Astrocyte of the hippocampus (primary cell): ENCODE measurements at regions not wholly inside any gene's neighbourhood (a gene's known extent, or its start where the extent isn't known, plus 50 kb on each side); places are given as distances from the start of the nearest gene placed in this dataset.
A peak's percentile ranks its signal among the peaks of the same experiment; 100 is the strongest.
"Not testable (repeated sequence)": the region's sequence is repeated elsewhere in the genome, so short reads cannot be mapped to it uniquely, and the experiment has no call there.

Source experiments
- DNase-seq: peaks from one replicate; pipeline ENCODE4 v3.0.0; 2011; ENCODE audit warnings: low read depth, low spot score

- no peak for DNase-seq
Observed at GRCh38 chr2:183458460-183458859, 334.2 kb downstream of the NUP35 start.

- DNase-seq, result no peak
Observed at GRCh38 chr2:183459466-183459865, 335.2 kb downstream of the NUP35 start.

- no peak for DNase-seq
Observed at GRCh38 chr2:183463821-183464220, 339.6 kb downstream of the NUP35 start.

GRCh38 chr2:183465048-183465447 is 340.8 kb downstream of the NUP35 start:
- no peak for DNase-seq

GRCh38 chr2:183474912-183475695 is 350.9 kb downstream of the NUP35 start:
- DNase-seq, result peak; percentile 4

- DNase-seq, result no peak
Observed at GRCh38 chr2:183476490-183476889, 352.2 kb downstream of the NUP35 start.

GRCh38 chr2:183477296-183477695 is 353.1 kb downstream of the NUP35 start:
- DNase-seq, result no peak

GRCh38 chr2:183478941-183479595 is 354.8 kb downstream of the NUP35 start:
- DNase-seq, result not testable (repeated sequence)

- peak; percentile 9 for DNase-seq
Observed at GRCh38 chr2:183487326-183487725, 363.1 kb downstream of the NUP35 start.

- DNase-seq, result no peak
Observed at GRCh38 chr2:183488421-183488820, 364.2 kb downstream of the NUP35 start.

GRCh38 chr2:183490489-183490888 is 366.2 kb downstream of the NUP35 start:
- no peak for DNase-seq

GRCh38 chr2:183490914-183491313 is 366.7 kb downstream of the NUP35 start:
- peak; percentile 81 for DNase-seq

- no peak for DNase-seq
Observed at GRCh38 chr2:183493040-183493439, 368.8 kb downstream of the NUP35 start.

- no peak for DNase-seq
Observed at GRCh38 chr2:183495079-183495478, 370.8 kb downstream of the NUP35 start.

- DNase-seq, result no peak
Observed at GRCh38 chr2:183495589-183496267, 371.5 kb downstream of the NUP35 start.

GRCh38 chr2:183497861-183498260 is 373.6 kb downstream of the NUP35 start:
- DNase-seq, result no peak

- no peak for DNase-seq
Observed at GRCh38 chr2:183505911-183506310, 381.7 kb downstream of the NUP35 start.

GRCh38 chr2:183511154-183511553 is 386.9 kb downstream of the NUP35 start:
- DNase-seq, result no peak

GRCh38 chr2:183519371-183520056 is 395.3 kb downstream of the NUP35 start:
- no peak for DNase-seq

GRCh38 chr2:183521911-183522310 is 397.7 kb downstream of the NUP35 start:
- DNase-seq, result no peak

GRCh38 chr2:183522489-183523266 is 398.4 kb downstream of the NUP35 start:
- no peak for DNase-seq
